T-helper 2 cell treated with Interferon-gamma antibody and Interleukin-4, amounts not matched to agents 100 ng/mL and 5 ng/mL, for 36 hours (primary cell): ENCODE measurements at regions not wholly inside any gene's neighbourhood (a gene's known extent, or its start where the extent isn't known, plus 50 kb on each side); places are given as distances from the start of the nearest gene placed in this dataset.

Experiments used
- intact Hi-C: fragments of 100-400 bp; cut with micrococcal nuclease; formaldehyde crosslinking; loops from one replicate; pipeline ENCODE4 v1.15.1; 2023

GRCh38 chr2:196224756-196225155 is 53.4 kb upstream of the STK17B start:
- intact Hi-C loops, result no loop called here

- intact Hi-C loops, result no loop called here
Measured at GRCh38 chr2:196225213-196225612, 53.8 kb upstream of the STK17B start.

GRCh38 chr2:196226058-196226706 is 54.8 kb upstream of the STK17B start:
- intact Hi-C loops, result no loop called here

GRCh38 chr2:196226707-196227065 is 55.3 kb upstream of the STK17B start:
- intact Hi-C loops, result no loop called here

- intact Hi-C loops, result no loop called here
Measured at GRCh38 chr2:196229013-196229412, 57.6 kb upstream of the STK17B start.

GRCh38 chr2:196230061-196230854 is 58.9 kb upstream of the STK17B start:
- intact Hi-C loops, result no loop called here

- intact Hi-C loops, result no loop called here
Measured at GRCh38 chr2:196233021-196233804, 61.8 kb upstream of the STK17B start.

- intact Hi-C loops, result loop anchor here (1.0 kb wide), 2 partner anchors 8 to 23 kb away; no protein-coding TSS in a partner anchor
Measured at GRCh38 chr2:196233805-196234475, 62.6 kb upstream of the STK17B start.

- intact Hi-C loops, result loop anchor here (1.0 kb wide), 2 partner anchors 8 to 23 kb away; no protein-coding TSS in a partner anchor
Measured at GRCh38 chr2:196234672-196235071, 63.3 kb upstream of the STK17B start.

GRCh38 chr2:196238836-196239380 is 67.5 kb upstream of the STK17B start:
- intact Hi-C loops, result no loop called here

GRCh38 chr2:196239622-196240587 is 68.5 kb upstream of the STK17B start:
- intact Hi-C loops, result loop anchor here (1.0 to 5.0 kb wide), 7 partner anchors 29 to 703 kb away; partner anchors contain the start of gene STK17B

- intact Hi-C loops, result loop anchor here (5.0 kb wide), 2 partner anchors 679 to 704 kb away; no protein-coding TSS in a partner anchor
Measured at GRCh38 chr2:196241175-196241574, 69.8 kb upstream of the STK17B start.

- intact Hi-C loops, result loop anchor here (1.0 to 5.0 kb wide), 6 partner anchors 8 to 705 kb away; no protein-coding TSS in a partner anchor
Measured at GRCh38 chr2:196242131-196242620, 70.8 kb upstream of the STK17B start.

- intact Hi-C loops, result loop anchor here (5.0 kb wide), 2 partner anchors 682 to 707 kb away; no protein-coding TSS in a partner anchor
Measured at GRCh38 chr2:196244516-196244915, 73.1 kb upstream of the STK17B start.

- intact Hi-C loops, result loop anchor here (5.0 kb wide), 2 partner anchors 683 to 708 kb away; no protein-coding TSS in a partner anchor
Measured at GRCh38 chr2:196244966-196245365, 73.6 kb upstream of the STK17B start.

GRCh38 chr2:196245378-196246140 is 74.2 kb upstream of the STK17B start:
- intact Hi-C loops, result no loop called here

- intact Hi-C loops, result no loop called here
Measured at GRCh38 chr2:196247114-196247975, 76.0 kb upstream of the STK17B start.

- intact Hi-C loops, result no loop called here
Measured at GRCh38 chr2:196247976-196248280, 76.5 kb upstream of the STK17B start.
